ENCODE measurements at regions not wholly inside any gene's neighbourhood (a gene's known extent, or its start where the extent isn't known, plus 50 kb on each side); places are given as distances from the start of the nearest gene placed in this dataset.

GRCh38 chr5:144102979-144103378 is 67.5 kb downstream of the YIPF5 start:
- no peak for TF ChIP-seq EP300 (IDR thresholded peaks at IDR 0.05)
- no peak for TF ChIP-seq POLR2A (IDR thresholded peaks at IDR 0.05)
- TF ChIP-seq CTCF (IDR thresholded peaks at IDR 0.05), result no peak

All from suprapubic skin (tissue), 3 donors.